Amniotic stem cell (primary cell): ENCODE measurements at regions not wholly inside any gene's neighbourhood (a gene's known extent, or its start where the extent isn't known, plus 50 kb on each side); places are given as distances from the start of the nearest gene placed in this dataset.

Source experiments
- DNase-seq: peaks from one replicate; lab custom pipeline; 2025; lab: John Stamatoyannopoulos, UW

DNA sequence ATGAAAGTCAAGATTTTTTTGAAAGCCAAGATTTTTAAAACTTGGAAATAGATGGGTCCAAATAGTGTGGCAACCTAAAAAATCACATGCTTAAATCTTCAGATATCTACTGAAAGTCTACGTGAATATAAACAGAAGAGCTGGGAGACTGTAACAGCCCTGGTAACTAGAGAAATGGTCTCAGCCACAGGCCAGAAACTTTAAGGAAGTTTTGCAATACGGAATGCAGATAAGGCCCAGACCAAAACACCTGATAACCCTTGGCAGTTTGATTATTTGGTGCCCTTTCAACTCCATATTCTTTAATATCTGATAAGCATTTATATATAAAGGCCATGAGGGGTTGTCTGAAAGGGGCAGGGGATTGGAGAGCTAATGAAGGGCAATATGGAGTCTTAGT, 537.3 kb upstream of the TGFBR2 start:
- no peak for DNase-seq

DNA sequence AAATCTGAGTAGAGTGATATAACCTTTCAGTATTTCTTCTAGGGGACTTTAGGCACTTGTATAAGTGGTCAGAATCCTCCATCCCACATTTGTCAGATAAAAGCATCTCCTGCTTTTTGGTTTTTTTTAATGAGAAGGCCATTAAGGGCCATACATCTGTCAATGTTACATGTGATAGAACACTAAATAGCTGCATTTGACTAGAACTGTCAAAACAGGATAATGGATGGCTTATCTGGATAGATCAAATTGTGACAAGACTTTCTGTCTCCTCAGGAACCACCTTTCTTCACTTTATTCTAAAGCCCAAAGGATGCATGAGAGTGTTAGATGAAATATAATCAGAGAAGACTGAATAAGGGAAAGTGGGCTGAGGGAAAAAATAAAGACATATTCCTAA, 533.4 kb upstream of the TGFBR2 start:
- no peak for DNase-seq

DNA sequence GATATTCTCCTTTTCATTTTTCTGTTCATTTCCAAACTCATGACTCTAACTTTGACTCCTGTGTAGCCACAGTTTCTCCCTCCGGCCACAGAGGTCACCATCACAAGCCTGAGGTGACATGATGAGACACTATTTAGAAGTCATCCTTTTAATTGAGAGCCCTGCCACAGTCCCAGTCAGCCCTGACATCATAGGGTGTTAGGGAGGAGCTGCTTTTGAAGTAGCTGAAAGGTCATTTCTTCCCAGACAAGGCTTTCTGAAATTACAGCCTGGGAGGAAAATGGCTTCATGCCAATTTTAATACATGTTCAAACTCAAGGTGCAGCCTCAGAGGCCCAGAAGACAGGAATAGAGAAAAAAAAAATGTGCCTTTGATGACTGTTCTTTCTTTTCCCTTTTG, 532.8 kb upstream of the TGFBR2 start:
- DNase-seq, result no peak

DNA sequence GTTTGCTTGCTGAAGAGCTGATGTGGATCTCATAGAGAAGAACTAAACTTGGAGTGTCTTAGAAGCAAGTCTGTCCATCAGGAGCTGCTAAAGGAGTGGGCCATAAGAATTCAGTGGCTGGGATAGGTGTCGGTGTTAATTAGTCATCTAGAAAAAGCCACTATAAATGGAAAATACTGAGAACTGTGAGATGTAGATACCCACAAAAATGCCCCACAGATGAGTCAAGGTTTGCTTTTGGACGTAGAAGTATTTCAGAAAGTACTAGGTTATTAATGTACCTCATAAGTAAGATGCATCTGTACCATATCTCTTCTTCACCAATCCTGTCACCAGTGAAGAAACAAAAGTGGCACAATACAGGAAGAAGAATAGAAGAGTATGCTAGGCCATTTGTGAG, 530.9 kb upstream of the TGFBR2 start:
- no peak for DNase-seq

DNA sequence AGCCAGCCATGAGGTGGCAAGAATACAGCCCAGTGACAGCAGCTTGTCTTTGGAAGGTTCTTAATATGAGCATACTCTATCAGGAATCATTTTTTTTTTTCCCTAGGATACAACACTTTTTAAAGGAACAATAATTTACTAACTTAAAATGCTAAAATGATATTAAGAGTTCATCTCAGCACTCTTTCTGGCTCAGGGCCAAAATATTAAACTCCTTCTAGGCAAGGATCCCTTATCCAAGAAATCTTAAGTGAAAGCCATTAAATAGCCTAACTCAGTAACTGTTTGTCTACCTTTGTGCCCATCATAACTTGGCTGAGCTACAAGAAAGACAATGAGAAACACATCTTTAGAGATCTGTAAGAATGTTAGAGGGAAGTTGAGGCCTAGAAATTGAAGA, 529.5 kb upstream of the TGFBR2 start:
- DNase-seq, result no peak

DNA sequence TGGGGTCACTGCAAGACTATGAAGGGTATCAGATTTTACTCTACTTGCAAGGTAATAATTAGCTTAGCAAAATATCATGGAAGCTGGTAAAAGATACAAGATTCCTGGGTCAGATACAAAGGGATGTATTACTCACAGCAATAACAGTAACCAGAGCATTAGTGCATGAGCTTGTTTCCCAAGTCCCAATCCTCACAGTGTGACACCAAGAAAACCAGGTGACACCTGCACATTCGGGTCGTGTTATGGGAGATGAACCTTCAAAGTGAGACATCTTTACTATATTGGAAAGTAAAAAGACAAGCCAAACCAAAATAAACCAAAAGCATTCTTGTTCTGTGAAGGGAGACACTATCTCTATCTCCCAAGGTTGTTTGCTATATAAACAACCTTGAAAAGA, 528.7 kb upstream of the TGFBR2 start:
- DNase-seq, result no peak

DNA sequence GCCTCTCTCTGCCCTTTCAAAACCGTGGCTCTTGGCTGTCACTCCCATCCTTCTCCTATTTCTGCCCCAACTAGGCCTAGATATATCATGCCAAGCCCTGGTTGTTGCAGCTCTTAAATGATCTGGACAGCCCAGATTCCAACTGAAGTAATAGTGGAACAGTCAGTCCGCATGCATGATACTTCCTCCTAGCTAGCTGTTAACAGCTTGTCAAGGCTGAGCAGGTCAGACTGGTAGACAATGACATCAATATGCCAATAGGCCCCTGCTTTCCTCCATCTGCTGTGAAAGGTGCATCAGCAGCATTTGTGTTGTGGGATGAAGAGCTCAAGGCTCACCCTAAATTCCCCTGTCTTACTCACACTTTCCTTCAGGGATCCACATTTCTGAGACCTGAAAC, 527.7 kb upstream of the TGFBR2 start:
- DNase-seq, result no peak

DNA sequence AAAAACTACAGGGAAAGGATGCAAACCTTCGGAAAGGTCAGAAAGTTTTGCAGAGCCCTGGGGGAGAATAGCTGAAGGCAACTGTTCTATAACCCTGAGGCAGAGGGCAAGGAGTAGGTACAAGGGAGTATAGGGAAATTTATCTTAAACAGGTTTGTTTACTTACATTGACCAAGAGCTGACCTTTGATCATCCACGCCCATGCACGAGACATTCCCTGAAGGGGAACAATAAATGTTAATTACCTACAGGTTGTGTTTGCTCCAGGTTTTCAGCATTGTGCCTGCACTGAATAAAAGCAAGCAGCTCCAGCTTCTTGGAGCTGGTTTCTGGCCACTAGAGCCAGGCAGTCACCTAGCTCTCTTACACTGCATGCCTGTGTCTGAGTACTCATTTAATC, 524.5 kb upstream of the TGFBR2 start:
- no peak for DNase-seq

DNA sequence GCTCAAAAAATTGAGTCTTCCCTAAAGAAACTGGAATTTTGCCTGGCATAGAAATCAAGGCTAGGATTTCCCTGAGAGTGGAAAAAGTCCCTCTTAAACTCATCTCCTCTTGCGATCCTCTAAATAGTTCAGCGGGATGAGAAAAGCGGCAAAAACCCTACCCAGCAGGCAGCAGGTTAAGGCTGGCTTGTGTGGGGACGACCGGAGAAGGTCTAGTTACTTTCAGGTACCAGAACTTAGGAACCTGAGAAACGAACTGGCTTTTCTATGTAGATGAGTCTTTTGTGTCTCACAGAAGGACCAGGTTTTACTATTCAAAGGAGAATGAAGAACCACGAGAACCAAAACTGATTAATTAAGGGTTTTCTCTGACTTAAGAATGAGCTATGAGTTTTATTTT, 523.7 kb upstream of the TGFBR2 start:
- no peak for DNase-seq

DNA sequence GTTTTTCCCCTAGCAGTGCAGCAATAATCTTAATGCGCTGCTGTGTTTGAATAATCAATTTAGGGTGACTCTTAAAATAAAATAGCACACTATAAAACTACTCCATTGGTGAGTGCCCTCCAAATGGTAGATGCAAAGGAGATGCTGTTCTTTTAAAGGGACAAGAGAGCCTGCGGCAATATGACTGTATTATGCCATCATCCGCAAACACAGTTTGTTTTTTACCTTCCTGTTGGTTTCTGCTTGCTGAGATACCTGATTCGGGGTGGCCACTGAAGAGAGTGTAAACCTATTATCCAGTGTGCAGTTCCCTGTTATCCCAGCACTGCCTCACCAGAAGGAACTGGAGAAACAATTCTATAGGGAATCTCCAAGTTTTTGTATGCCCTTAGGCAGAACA, 523.1 kb upstream of the TGFBR2 start:
- no peak for DNase-seq

DNA sequence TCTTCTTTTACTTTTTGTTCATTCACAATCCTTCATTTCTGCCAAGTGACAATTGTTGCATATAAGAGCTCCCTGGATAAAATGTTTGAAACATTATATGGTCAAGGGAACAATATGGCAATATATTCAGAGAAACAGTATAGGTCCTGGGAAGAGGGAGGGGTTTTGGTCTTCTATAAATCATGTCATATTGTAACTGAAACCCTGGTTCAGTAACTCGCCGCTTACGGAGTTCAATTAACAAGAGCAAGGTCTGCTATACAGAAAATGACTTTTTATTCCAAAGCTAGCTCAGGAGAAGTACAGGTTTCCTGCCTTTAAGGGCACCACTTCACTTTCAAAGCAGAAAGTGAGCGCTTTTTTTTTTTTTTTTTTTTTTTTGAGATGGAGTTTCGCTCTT, 522.1 kb upstream of the TGFBR2 start:
- DNase-seq, result no peak

DNA sequence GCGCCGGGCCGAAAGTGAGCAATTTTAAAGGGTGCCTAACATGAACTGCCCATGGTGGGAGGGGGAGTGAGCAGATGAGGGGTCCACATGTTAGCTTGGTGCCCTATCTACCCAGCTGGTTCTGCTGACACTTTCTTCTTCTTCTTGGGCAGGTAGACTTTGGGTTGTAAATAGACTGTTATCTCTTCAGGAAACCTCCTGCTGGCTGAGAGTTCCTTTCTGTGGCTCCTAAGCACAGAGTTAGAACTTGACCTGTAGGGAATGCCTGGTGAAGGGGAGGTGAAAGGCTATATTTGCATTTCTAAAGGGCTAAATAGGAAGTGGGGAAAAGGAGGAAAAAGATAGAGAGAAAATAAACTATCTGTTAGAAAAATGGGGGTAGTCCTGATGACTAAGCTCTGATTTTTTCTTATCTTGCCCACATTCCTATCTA, 521.4 kb upstream of the TGFBR2 start:
- DNase-seq, result no peak

DNA sequence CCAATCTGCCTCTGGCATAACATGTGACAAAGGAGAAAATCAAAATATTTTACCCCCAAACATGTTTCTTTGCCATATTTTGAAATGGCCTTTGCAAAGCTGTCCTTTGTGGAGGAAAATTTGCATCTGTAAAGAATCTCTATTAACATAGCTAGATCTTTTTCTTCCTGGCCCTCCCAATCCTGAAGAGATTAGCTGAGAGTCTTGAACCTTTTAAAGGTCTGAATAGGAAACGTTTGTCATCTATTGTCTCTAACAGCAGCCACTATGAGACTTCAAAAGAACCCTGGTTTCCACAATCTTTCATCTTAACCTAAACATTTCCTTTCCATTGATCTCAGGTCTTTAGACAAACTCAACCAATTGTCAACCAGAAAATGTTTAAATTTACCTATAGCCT, 520.9 kb upstream of the TGFBR2 start:
- no peak for DNase-seq

DNA sequence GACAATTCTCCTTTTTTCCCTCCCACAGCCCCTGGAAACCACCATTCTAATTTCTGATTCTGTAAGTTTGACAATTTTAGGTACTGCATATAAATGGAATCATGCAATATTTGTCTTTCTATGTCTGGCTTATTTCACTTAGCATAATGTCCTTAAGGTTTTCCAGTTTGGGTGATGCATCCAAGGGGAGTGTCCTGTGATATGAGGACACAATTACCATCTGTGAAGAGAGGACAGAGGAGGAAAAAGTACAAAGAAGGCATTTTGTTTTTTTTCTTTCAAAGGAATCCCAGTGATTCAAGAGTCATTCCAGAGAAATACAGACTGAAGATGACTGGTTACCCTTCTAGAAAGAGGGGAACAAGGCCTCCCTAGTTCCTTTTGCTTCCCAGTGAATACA, 514.7 kb upstream of the TGFBR2 start:
- no peak for DNase-seq

DNA sequence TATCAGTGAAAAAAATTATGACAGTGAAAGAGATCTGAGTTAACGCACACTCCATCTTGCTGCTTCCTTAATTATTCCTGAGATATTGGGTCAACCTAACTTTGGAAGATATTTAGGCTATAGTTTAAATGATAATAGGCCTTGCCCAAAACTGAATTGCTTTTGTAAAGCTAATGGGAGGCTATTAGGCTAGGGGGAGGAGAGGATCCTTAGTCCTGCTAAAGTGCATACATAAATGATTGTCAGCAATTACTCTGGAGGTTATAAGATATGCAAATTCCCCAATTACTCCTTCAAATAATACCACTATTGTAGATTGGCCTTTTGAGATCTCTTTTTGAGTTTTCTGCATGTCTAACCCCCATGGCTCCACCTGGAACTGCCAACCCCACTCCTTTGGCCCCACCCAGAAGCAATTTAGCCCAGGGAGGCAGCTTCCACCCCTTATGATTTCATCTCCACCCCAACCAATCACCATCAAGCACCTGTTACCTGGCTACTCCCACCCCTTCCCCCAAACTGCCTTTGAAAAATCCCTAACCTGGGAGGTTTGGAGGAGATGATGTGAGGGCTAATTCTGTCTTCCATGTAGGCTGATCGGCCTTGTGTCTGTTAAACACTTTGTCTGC, 509.3 kb upstream of the TGFBR2 start:
- no peak for DNase-seq

DNA sequence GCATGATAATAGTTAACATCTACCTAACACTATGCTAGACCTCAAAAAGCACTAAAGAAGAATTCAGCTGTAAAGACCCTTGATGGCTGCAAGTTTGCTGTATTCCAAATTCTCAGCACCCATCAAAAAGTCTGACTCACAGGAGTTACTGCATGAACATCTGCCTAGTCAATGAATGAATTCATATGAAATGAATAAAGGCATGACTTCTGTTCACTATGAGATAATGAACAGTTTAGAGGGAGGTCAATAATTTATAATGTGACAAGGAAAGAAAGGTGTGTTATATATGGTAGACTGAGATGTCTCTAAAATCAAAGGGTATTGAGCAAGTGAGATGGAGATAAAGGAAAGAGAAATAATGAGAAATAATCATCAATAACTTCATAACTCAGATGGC, 508.2 kb upstream of the TGFBR2 start:
- no peak for DNase-seq

DNA sequence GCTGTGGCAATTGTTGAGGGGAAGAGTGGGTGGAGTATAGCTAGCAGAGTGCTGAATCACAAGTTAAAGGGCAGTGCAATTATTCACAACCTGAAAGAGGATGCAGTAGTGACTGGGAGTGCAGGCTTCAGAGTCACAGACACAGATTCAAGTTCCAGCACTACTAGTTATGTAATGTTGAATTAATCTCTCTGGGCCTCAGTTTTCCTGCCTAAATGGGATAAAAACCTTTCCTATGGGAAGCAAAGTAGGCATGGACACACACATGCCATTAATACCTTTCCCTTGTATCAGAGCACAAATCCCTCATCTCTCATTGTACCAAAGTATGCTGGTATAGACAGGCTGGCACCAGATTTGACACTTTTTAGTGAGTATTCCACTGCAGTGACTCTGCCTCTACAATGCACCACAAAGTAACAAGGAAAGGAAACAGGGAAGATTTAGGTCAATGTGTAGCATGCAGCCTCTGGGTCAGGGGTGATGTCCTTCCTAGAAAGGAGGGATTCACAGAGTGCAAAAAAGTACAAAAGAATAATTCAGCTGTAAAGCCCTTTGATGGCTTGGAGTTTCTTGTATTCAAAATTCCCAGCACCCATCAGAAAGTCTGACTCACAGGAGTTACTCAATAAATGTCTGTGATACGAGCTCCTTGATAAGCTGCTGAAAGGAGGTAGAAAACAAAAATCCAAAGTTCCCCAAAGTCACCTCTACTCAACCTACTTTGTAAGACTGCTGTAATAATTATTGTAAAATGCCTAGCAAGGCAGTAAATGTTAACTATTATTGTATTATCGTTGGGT, 507.5 kb upstream of the TGFBR2 start:
- DNase-seq, result no peak

DNA sequence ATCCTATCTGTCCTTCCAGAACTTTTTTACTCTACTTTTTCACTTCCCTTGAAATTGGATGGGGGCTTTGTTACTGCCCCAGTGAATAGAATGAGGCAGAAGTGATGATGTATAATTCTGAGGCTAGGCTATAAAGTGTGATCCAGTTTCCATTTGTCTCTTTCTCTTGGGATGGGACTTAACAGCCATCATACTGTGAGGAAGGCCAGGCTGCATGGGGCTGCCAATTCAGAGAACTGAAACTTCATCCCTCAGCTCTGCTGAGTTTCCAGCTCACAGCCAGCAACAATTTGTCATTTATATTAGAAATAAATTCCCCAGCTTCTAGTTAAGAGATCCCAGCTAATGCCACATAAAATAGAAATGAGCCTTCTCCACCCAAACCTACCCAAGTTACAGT, 504.0 kb upstream of the TGFBR2 start:
- DNase-seq, result no peak

DNA sequence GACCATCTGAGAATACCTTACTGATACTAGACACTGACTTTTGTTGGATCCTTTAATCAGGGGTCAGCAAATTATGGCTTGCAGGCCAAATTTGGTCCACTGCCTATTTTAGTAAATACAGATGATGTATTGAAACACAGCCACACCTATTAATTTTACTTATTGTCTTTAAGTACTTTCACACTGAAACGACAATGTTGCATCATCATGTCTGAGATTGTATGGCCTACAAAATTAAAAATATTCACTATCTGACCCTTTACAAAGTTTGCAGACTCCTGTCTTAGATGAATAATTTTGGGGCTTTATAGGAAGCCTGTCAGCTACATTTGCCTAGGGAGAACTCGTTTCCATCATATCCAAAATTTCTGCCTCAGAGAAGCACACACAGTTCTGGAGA, 503.2 kb upstream of the TGFBR2 start:
- DNase-seq, result no peak

DNA sequence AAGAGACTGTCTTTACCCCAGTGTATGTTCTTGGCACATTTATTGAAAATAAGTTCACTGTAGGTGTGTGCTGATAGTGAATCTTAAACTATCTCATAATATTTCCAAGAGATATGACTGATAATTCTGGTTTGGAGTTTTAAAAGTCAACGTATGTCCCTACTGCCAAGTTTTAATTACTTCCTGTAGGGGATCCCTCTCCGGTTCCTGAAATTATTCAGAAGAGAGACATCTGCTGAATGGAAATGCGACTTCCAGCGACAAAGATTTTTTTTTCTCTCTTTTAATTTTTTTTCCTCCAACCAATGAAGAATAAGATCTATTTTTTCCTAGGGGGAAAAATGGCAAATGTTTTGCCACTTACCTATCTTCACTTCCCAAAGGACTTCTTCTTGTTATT, 498.9 kb upstream of the TGFBR2 start:
- no peak for DNase-seq

DNA sequence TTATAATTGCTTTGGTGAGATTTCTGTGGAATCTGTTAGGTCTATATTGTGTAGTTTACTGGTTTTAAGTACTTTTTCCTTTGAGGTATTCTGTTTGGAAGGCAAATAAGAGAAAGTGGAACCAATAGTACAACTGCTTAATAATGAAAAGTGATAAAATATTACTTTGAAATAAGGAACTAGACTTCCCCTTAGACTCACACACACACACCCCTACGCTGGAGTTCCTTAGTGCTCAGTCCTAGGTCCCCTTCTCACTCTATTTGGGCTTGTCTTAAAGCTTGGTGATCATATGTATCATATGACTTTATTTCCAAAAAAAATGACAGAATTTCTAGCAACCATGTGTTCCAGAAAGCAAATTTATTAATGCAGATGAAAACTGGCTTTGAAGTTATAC, 494.0 kb upstream of the TGFBR2 start:
- no peak for DNase-seq

DNA sequence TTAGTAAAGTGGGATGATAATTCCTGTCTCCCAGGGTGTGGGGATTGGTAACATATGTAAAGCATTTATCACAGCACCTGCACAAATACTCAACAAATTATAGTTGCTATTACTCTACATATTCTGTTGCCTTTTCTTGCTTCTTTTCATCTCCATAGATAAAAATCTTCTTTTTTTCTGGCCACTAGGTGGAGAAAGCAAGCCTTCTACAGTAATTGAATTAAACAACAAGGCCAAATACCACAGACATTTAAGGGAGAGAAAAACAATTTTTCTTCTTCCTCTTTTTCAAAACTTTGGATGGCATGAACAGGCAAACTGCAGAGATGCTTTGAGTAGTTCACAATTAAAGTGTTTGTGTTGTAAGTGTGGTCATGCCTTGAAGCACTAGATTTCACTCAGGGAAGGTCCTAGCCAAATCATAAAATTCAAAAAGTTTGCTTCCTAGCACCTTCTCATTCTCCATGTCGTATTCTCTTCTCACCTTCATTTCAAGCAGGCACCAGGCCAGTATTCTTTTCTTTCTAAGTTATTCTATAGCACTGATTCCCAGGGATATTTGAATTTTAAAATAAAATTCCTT, 493.4 kb upstream of the TGFBR2 start:
- no peak for DNase-seq

DNA sequence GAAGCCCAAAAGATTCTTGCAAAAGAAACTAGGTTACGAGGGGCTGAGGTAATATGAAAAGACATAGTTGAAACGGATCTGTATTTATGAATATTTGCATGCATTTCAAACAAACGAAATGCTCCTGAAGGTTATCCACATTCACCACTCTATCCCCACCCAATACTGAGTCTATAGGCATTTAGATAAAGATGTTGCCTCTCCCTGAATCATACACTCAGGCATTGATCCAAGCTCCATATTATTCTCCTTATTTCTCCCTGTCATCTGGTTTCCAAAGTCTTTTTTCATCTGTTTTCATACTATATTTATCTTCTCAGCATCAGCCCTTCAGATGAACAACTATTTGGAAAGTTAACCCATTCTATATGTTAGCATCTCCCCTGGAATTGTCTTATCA, 492.5 kb upstream of the TGFBR2 start:
- no peak for DNase-seq

DNA sequence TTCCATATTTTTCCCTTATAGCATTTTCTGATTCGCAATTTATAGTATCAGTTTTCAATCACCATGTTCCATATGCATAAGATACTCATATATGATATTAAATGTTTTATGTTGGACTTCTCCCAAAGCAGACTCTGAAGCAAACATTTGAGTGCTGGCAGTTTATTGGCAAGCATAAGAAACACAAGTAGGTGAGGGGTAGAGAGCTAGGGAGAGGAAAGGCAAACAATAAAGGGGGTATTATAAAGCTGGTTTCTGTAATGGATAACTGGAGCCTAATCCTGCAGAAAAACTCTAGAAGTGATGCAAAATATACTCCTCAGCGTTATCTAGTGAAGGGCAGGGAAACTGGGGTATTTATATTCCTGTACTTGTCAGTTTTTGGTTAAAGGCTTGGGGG, 491.5 kb upstream of the TGFBR2 start:
- no peak for DNase-seq
